WTC11 (cell line): ENCODE measurements at regions not wholly inside any gene's neighbourhood (a gene's known extent, or its start where the extent isn't known, plus 50 kb on each side); places are given as distances from the start of the nearest gene placed in this dataset.

Source experiments
- GTF2I ChIP-seq: fragments of 250-450 bp; sonication (Bioruptor Pico); conservative IDR thresholded peaks from 2 replicates; pipeline ENCODE4 v1.4.0; 2021; ENCODE audit warnings: mild to moderate bottlenecking
- JUN ChIP-seq: sonication (generic); formaldehyde crosslinking; IDR thresholded peaks from 2 replicates; pipeline ENCODE4 v1.8.0; 2023; ENCODE audit warnings: mild to moderate bottlenecking, missing genetic modification reagents
- MXD4 ChIP-seq: fragments of 250-450 bp; sonication (Bioruptor Pico); IDR thresholded peaks from 2 replicates; pipeline ENCODE4 v1.8.0; 2021; ENCODE audit warnings: mild to moderate bottlenecking, moderate library complexity, borderline replicate concordance
- SP1 ChIP-seq: sonication (generic); formaldehyde crosslinking; conservative IDR thresholded peaks from 2 replicates; pipeline ENCODE4 v1.8.1; 2022; ENCODE audit warnings: missing genetic modification reagents
- TF ChIP-seq, protein P1 (sequence below): fragments of 200-600 bp; IDR thresholded peaks from 2 replicates; pipeline ENCODE4 v1.8.0; 2022; ENCODE audit warnings: antibody characterized with exemption
- TF ChIP-seq, protein P2 (sequence below): sonication (generic); formaldehyde crosslinking; IDR thresholded peaks from 2 replicates; pipeline ENCODE4 v1.8.0; 2023; ENCODE audit warnings: mild to moderate bottlenecking, missing genetic modification reagents
- TF ChIP-seq, protein P3 (sequence below): sonication (generic); formaldehyde crosslinking; IDR thresholded peaks from 2 replicates; pipeline ENCODE4 v1.8.1; 2023; ENCODE audit warnings: mild to moderate bottlenecking, missing genetic modification reagents, moderate library complexity
- TF ChIP-seq, protein P4 (sequence below): sonication (generic); formaldehyde crosslinking; IDR thresholded peaks from 2 replicates; pipeline ENCODE4 v1.8.1; 2023; ENCODE audit warnings: mild to moderate bottlenecking, missing genetic modification reagents, borderline replicate concordance
- TF ChIP-seq, protein P5 (sequence below): fragments of 250-450 bp; sonication (Bioruptor Pico); IDR thresholded peaks from 2 replicates; pipeline ENCODE4 v2.1.2; 2022; ENCODE audit warnings: mild to moderate bottlenecking, moderate library complexity
- TF ChIP-seq, protein P6 (sequence below): sonication (generic); formaldehyde crosslinking; IDR thresholded peaks from 2 replicates; pipeline ENCODE4 v1.8.0; 2022; ENCODE audit warnings: mild to moderate bottlenecking, missing genetic modification reagents
- TF ChIP-seq, protein P7 (sequence below): sonication (generic); formaldehyde crosslinking; IDR thresholded peaks from 2 replicates; pipeline ENCODE4 v1.8.1; 2022; ENCODE audit warnings: mild to moderate bottlenecking, moderate library complexity, missing genetic modification reagents
- TF ChIP-seq, protein P8 (sequence below): sonication (generic); formaldehyde crosslinking; IDR thresholded peaks from 2 replicates; pipeline ENCODE4 v1.8.0; 2022; ENCODE audit warnings: mild to moderate bottlenecking, missing genetic modification reagents

DNA sequence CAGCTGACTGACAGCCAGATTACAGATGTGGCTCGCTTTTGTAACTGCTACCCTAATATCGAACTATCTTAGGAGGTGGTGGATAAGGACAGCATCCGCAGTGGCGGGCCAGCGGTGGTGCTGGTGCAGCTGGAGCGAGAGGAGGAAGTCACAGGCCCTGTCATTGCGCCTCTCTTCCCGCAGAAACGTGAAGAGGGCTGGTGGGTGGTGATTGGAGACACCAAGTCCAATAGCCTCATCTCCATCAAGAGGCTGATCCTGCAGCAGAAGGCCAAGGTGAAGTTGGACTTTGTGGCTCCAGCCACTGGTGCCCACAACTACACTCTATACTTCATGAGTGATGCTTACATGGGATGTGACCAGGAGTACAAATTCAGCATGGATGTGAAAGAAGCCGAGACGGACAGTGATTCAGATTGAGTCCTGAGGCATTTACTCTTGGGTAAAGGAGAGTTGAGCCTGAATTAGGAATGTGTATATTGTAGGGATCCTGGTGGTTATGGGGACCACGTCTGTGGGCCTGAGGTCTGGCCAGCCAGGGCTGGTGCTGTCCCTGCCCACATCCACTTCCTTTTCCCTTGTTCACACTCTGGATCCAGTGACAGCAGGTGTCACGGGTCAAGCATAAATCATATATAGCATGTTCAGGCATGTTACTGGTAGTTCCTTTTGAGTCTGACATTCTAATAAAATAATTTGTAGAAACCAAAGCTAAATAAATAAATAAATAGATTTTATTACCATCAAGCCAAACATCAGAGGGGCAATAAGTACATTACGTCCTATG is 89.0 kb upstream of the SMURF2 start:
- TF ChIP-seq, protein P1, sequence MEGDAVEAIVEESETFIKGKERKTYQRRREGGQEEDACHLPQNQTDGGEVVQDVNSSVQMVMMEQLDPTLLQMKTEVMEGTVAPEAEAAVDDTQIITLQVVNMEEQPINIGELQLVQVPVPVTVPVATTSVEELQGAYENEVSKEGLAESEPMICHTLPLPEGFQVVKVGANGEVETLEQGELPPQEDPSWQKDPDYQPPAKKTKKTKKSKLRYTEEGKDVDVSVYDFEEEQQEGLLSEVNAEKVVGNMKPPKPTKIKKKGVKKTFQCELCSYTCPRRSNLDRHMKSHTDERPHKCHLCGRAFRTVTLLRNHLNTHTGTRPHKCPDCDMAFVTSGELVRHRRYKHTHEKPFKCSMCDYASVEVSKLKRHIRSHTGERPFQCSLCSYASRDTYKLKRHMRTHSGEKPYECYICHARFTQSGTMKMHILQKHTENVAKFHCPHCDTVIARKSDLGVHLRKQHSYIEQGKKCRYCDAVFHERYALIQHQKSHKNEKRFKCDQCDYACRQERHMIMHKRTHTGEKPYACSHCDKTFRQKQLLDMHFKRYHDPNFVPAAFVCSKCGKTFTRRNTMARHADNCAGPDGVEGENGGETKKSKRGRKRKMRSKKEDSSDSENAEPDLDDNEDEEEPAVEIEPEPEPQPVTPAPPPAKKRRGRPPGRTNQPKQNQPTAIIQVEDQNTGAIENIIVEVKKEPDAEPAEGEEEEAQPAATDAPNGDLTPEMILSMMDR, result no peak
- TF ChIP-seq, protein P2, sequence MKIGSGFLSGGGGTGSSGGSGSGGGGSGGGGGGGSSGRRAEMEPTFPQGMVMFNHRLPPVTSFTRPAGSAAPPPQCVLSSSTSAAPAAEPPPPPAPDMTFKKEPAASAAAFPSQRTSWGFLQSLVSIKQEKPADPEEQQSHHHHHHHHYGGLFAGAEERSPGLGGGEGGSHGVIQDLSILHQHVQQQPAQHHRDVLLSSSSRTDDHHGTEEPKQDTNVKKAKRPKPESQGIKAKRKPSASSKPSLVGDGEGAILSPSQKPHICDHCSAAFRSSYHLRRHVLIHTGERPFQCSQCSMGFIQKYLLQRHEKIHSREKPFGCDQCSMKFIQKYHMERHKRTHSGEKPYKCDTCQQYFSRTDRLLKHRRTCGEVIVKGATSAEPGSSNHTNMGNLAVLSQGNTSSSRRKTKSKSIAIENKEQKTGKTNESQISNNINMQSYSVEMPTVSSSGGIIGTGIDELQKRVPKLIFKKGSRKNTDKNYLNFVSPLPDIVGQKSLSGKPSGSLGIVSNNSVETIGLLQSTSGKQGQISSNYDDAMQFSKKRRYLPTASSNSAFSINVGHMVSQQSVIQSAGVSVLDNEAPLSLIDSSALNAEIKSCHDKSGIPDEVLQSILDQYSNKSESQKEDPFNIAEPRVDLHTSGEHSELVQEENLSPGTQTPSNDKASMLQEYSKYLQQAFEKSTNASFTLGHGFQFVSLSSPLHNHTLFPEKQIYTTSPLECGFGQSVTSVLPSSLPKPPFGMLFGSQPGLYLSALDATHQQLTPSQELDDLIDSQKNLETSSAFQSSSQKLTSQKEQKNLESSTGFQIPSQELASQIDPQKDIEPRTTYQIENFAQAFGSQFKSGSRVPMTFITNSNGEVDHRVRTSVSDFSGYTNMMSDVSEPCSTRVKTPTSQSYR (CRISPR knock-in tag), result no peak
- TF ChIP-seq GTF2I (CRISPR knock-in tag) (no peak), SP1 (CRISPR knock-in tag) (no peak), JUN (CRISPR knock-in tag) (no peak), MXD4 (no peak)
- TF ChIP-seq, protein P3, sequence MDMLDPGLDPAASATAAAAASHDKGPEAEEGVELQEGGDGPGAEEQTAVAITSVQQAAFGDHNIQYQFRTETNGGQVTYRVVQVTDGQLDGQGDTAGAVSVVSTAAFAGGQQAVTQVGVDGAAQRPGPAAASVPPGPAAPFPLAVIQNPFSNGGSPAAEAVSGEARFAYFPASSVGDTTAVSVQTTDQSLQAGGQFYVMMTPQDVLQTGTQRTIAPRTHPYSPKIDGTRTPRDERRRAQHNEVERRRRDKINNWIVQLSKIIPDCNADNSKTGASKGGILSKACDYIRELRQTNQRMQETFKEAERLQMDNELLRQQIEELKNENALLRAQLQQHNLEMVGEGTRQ (CRISPR knock-in tag), result no peak
- TF ChIP-seq, protein P4, sequence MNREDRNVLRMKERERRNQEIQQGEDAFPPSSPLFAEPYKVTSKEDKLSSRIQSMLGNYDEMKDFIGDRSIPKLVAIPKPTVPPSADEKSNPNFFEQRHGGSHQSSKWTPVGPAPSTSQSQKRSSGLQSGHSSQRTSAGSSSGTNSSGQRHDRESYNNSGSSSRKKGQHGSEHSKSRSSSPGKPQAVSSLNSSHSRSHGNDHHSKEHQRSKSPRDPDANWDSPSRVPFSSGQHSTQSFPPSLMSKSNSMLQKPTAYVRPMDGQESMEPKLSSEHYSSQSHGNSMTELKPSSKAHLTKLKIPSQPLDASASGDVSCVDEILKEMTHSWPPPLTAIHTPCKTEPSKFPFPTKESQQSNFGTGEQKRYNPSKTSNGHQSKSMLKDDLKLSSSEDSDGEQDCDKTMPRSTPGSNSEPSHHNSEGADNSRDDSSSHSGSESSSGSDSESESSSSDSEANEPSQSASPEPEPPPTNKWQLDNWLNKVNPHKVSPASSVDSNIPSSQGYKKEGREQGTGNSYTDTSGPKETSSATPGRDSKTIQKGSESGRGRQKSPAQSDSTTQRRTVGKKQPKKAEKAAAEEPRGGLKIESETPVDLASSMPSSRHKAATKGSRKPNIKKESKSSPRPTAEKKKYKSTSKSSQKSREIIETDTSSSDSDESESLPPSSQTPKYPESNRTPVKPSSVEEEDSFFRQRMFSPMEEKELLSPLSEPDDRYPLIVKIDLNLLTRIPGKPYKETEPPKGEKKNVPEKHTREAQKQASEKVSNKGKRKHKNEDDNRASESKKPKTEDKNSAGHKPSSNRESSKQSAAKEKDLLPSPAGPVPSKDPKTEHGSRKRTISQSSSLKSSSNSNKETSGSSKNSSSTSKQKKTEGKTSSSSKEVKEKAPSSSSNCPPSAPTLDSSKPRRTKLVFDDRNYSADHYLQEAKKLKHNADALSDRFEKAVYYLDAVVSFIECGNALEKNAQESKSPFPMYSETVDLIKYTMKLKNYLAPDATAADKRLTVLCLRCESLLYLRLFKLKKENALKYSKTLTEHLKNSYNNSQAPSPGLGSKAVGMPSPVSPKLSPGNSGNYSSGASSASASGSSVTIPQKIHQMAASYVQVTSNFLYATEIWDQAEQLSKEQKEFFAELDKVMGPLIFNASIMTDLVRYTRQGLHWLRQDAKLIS (CRISPR knock-in tag), result no peak
- TF ChIP-seq, protein P5, sequence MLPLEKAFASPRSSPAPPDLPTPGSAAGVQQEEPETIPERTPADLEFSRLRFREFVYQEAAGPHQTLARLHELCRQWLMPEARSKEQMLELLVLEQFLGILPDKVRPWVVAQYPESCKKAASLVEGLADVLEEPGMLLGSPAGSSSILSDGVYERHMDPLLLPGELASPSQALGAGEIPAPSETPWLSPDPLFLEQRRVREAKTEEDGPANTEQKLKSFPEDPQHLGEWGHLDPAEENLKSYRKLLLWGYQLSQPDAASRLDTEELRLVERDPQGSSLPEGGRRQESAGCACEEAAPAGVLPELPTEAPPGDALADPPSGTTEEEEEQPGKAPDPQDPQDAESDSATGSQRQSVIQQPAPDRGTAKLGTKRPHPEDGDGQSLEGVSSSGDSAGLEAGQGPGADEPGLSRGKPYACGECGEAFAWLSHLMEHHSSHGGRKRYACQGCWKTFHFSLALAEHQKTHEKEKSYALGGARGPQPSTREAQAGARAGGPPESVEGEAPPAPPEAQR (CRISPR knock-in tag), result no peak
- TF ChIP-seq, protein P6, sequence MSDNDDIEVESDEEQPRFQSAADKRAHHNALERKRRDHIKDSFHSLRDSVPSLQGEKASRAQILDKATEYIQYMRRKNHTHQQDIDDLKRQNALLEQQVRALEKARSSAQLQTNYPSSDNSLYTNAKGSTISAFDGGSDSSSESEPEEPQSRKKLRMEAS, result no peak
- TF ChIP-seq, protein P7, sequence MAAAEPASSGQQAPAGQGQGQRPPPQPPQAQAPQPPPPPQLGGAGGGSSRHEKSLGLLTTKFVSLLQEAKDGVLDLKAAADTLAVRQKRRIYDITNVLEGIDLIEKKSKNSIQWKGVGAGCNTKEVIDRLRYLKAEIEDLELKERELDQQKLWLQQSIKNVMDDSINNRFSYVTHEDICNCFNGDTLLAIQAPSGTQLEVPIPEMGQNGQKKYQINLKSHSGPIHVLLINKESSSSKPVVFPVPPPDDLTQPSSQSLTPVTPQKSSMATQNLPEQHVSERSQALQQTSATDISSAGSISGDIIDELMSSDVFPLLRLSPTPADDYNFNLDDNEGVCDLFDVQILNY (CRISPR knock-in tag), result no peak
- TF ChIP-seq, protein P8, sequence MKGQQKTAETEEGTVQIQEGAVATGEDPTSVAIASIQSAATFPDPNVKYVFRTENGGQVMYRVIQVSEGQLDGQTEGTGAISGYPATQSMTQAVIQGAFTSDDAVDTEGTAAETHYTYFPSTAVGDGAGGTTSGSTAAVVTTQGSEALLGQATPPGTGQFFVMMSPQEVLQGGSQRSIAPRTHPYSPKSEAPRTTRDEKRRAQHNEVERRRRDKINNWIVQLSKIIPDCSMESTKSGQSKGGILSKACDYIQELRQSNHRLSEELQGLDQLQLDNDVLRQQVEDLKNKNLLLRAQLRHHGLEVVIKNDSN (CRISPR knock-in tag), result no peak
